GM23338 (cell line): ENCODE measurements at regions not wholly inside any gene's neighbourhood (a gene's known extent, or its start where the extent isn't known, plus 50 kb on each side); places are given as distances from the start of the nearest gene placed in this dataset.

Experiments used
- CREB1 ChIP-seq: fragments of 250-450 bp; sonication (Bioruptor Pico); IDR thresholded peaks from 2 replicates; pipeline ENCODE4 v1.5.0; 2020; ENCODE audit warnings: low read depth, mild to moderate bottlenecking, moderate library complexity
- CTCF ChIP-seq, 2 experiments: fragments of 200-600 bp in 1 of 2; sonication (generic) in 1 of 2; conservative IDR thresholded peaks; 2 replicates each; pipeline versions ENCODE4 v1.5.1 to v1.6.1; 2016 to 2017; ENCODE audit warnings: antibody characterized with exemption in 2 of 2, low read depth in 2 of 2, mild to moderate bottlenecking in 2 of 2, moderate library complexity in 1 of 2
- EZH2 ChIP-seq: fragments of 200-600 bp; sonication (generic); IDR thresholded peaks from one replicate; pipeline ENCODE4 v1.8.0; 2017; ENCODE audit warnings: antibody characterized with exemption, mild to moderate bottlenecking, low read depth; ENCODE audit not compliant: unreplicated experiment
- EZH2phosphoT487 ChIP-seq: fragments of 200-600 bp; sonication (generic); IDR thresholded peaks from one replicate; pipeline ENCODE4 v1.8.1; 2018; ENCODE audit warnings: antibody characterized with exemption; ENCODE audit not compliant: unreplicated experiment
- POLR2AphosphoS5 ChIP-seq: IDR thresholded peaks from 2 replicates; pipeline ENCODE4 v1.6.1; 2016; ENCODE audit warnings: antibody characterized with exemption, low read depth
- REST ChIP-seq: IDR thresholded peaks from one replicate; pipeline ENCODE4 v1.6.1; 2018; ENCODE audit warnings: antibody characterized with exemption; ENCODE audit not compliant: unreplicated experiment
- TF ChIP-seq, protein P1 (sequence below): fragments of 250-450 bp; sonication (Bioruptor Pico); IDR thresholded peaks from 2 replicates; pipeline ENCODE4 v1.5.0; 2020; ENCODE audit warnings: mild to moderate bottlenecking, moderate library complexity
- TF ChIP-seq, protein P2 (sequence below): IDR thresholded peaks from 2 replicates; pipeline ENCODE4 v1.6.1; 2016; ENCODE audit warnings: antibody characterized with exemption

DNA sequence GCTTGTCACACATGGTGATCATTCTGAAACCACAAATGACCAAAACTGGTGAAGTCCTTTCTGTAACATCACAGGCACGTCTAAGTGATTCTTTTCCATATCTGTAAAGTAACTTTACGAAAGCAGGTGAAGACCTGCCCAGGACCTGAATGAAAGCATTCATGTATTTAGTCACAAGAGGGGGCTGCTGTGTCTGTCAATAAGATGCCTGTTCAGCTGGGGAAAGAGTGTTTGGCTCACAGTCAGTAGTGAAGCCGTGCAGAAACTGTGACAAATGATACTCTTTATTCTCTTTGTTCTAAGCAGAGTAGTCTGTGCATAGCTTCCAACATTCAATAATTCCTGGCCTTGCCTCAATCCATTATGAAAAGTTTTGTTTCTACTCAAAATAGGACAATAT lies 373.5 kb upstream of the OR4E1 start:
- TF ChIP-seq EZH2 (no peak), CTCF (conservative IDR thresholded peaks at IDR 0.05; ENCODE audit: low read depth in 2 of 2) (peak; percentile 47 to 61), REST (no peak), POLR2AphosphoS5 (no peak), EZH2phosphoT487 (no peak), CREB1 (no peak)
- TF ChIP-seq, protein P1, sequence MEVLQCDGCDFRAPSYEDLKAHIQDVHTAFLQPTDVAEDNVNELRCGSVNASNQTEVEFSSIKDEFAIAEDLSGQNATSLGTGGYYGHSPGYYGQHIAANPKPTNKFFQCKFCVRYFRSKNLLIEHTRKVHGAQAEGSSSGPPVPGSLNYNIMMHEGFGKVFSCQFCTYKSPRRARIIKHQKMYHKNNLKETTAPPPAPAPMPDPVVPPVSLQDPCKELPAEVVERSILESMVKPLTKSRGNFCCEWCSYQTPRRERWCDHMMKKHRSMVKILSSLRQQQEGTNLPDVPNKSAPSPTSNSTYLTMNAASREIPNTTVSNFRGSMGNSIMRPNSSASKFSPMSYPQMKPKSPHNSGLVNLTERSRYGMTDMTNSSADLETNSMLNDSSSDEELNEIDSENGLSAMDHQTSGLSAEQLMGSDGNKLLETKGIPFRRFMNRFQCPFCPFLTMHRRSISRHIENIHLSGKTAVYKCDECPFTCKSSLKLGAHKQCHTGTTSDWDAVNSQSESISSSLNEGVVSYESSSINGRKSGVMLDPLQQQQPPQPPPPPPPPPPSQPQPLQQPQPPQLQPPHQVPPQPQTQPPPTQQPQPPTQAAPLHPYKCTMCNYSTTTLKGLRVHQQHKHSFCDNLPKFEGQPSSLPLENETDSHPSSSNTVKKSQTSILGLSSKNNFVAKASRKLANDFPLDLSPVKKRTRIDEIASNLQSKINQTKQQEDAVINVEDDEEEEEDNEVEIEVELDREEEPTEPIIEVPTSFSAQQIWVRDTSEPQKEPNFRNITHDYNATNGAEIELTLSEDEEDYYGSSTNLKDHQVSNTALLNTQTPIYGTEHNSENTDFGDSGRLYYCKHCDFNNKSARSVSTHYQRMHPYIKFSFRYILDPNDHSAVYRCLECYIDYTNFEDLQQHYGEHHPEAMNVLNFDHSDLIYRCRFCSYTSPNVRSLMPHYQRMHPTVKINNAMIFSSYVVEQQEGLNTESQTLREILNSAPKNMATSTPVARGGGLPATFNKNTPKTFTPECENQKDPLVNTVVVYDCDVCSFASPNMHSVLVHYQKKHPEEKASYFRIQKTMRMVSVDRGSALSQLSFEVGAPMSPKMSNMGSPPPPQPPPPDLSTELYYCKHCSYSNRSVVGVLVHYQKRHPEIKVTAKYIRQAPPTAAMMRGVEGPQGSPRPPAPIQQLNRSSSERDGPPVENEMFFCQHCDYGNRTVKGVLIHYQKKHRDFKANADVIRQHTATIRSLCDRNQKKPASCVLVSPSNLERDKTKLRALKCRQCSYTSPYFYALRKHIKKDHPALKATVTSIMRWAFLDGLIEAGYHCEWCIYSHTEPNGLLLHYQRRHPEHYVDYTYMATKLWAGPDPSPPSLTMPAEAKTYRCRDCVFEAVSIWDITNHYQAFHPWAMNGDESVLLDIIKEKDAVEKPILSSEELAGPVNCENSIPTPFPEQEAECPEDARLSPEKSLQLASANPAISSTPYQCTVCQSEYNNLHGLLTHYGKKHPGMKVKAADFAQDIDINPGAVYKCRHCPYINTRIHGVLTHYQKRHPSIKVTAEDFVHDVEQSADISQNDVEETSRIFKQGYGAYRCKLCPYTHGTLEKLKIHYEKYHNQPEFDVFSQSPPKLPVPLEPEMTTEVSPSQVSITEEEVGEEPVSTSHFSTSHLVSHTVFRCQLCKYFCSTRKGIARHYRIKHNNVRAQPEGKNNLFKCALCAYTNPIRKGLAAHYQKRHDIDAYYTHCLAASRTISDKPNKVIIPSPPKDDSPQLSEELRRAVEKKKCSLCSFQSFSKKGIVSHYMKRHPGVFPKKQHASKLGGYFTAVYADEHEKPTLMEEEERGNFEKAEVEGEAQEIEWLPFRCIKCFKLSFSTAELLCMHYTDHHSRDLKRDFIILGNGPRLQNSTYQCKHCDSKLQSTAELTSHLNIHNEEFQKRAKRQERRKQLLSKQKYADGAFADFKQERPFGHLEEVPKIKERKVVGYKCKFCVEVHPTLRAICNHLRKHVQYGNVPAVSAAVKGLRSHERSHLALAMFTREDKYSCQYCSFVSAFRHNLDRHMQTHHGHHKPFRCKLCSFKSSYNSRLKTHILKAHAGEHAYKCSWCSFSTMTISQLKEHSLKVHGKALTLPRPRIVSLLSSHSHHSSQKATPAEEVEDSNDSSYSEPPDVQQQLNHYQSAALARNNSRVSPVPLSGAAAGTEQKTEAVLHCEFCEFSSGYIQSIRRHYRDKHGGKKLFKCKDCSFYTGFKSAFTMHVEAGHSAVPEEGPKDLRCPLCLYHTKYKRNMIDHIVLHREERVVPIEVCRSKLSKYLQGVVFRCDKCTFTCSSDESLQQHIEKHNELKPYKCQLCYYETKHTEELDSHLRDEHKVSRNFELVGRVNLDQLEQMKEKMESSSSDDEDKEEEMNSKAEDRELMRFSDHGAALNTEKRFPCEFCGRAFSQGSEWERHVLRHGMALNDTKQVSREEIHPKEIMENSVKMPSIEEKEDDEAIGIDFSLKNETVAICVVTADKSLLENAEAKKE = no peak
- TF ChIP-seq, protein P2, sequence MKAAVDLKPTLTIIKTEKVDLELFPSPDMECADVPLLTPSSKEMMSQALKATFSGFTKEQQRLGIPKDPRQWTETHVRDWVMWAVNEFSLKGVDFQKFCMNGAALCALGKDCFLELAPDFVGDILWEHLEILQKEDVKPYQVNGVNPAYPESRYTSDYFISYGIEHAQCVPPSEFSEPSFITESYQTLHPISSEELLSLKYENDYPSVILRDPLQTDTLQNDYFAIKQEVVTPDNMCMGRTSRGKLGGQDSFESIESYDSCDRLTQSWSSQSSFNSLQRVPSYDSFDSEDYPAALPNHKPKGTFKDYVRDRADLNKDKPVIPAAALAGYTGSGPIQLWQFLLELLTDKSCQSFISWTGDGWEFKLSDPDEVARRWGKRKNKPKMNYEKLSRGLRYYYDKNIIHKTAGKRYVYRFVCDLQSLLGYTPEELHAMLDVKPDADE = no peak
